ENCODE measurements at regions not wholly inside any gene's neighbourhood (a gene's known extent, or its start where the extent isn't known, plus 50 kb on each side); places are given as distances from the start of the nearest gene placed in this dataset.

GRCh38 chr2:70381235-70381634, 79.4 kb upstream of the FAM136A start:
- no peak overlapping the region for H3K4me3 ChIP-seq (ENCODE audit: low read depth in 1 of 2, low read length in 2 of 2)
- no peaks in the 10 kb centered on the region for H3K36me3 ChIP-seq (ENCODE audit: control insufficient read depth in 1 of 2, insufficient read depth in 2 of 2, low read length in 2 of 2)
- no peak overlapping the region for H3K27ac ChIP-seq (ENCODE audit: low read depth, low read length)
- H3K9ac ChIP-seq (ENCODE audit: low read depth in 1 of 2, low read length in 2 of 2): no peak overlapping the region
- peaks cover 0 to 4% of the 10 kb centered on the region in 2 donors for H3K4me1 ChIP-seq (ENCODE audit: control insufficient read depth in 1 of 2, insufficient read depth in 2 of 2, low read length in 2 of 2)
- no peaks in the 10 kb centered on the region for H3K9me3 ChIP-seq (ENCODE audit: control insufficient read depth in 1 of 2, low read length in 2 of 2)
- H3K27me3 ChIP-seq (ENCODE audit: control insufficient read depth in 1 of 2, insufficient read depth in 2 of 2, low read length in 2 of 2): peaks cover 0 to 4% of the 10 kb centered on the region in 2 donors

- Histone ChIP-seq H3K27ac (ENCODE audit: low read depth, low read length) (no peak overlapping the region), H3K4me1 (ENCODE audit: control insufficient read depth in 1 of 2, insufficient read depth in 2 of 2, low read length in 2 of 2) (peaks cover 0 to 4% of the 10 kb centered on the region in 2 donors), H3K4me3 (ENCODE audit: low read depth in 1 of 2, low read length in 2 of 2) (no peak overlapping the region), H3K36me3 (ENCODE audit: control insufficient read depth in 1 of 2, insufficient read depth in 2 of 2, low read length in 2 of 2) (no peaks in the 10 kb centered on the region), H3K9me3 (ENCODE audit: control insufficient read depth in 1 of 2, low read length in 2 of 2) (no peaks in the 10 kb centered on the region), H3K27me3 (ENCODE audit: control insufficient read depth in 1 of 2, insufficient read depth in 2 of 2, low read length in 2 of 2) (peaks cover 0 to 4% of the 10 kb centered on the region in 2 donors), H3K9ac (ENCODE audit: low read depth in 1 of 2, low read length in 2 of 2) (no peak overlapping the region)
Observed at GRCh38 chr2:70380621-70381020, 78.8 kb upstream of the FAM136A start.

GRCh38 chr2:70374616-70375015, 72.7 kb upstream of the FAM136A start:
- no peak overlapping the region for H3K27ac ChIP-seq (ENCODE audit: low read depth, low read length)
- H3K36me3 ChIP-seq (ENCODE audit: control insufficient read depth in 1 of 2, insufficient read depth in 2 of 2, low read length in 2 of 2): no peaks in the 10 kb centered on the region
- H3K9ac ChIP-seq (ENCODE audit: low read depth in 1 of 2, low read length in 2 of 2): no peak overlapping the region
- H3K9me3 ChIP-seq (ENCODE audit: control insufficient read depth in 1 of 2, low read length in 2 of 2): no peaks in the 10 kb centered on the region
- H3K4me3 ChIP-seq (ENCODE audit: low read depth in 1 of 2, low read length in 2 of 2): no peak overlapping the region
- H3K4me1 ChIP-seq (ENCODE audit: control insufficient read depth in 1 of 2, insufficient read depth in 2 of 2, low read length in 2 of 2): no peaks in the 10 kb centered on the region
- H3K27me3 ChIP-seq (ENCODE audit: control insufficient read depth in 1 of 2, insufficient read depth in 2 of 2, low read length in 2 of 2): no peaks in the 10 kb centered on the region

- Histone ChIP-seq H3K4me1 (ENCODE audit: control insufficient read depth in 1 of 2, insufficient read depth in 2 of 2, low read length in 2 of 2) (peaks cover 0 to 5% of the 10 kb centered on the region in 2 donors), H3K9me3 (ENCODE audit: control insufficient read depth in 1 of 2, low read length in 2 of 2) (no peaks in the 10 kb centered on the region), H3K9ac (ENCODE audit: low read depth in 1 of 2, low read length in 2 of 2) (no peak overlapping the region), H3K4me3 (ENCODE audit: low read depth in 1 of 2, low read length in 2 of 2) (no peak overlapping the region), H3K36me3 (ENCODE audit: control insufficient read depth in 1 of 2, insufficient read depth in 2 of 2, low read length in 2 of 2) (no peaks in the 10 kb centered on the region), H3K27ac (ENCODE audit: low read depth, low read length) (no peak overlapping the region), H3K27me3 (ENCODE audit: control insufficient read depth in 1 of 2, insufficient read depth in 2 of 2, low read length in 2 of 2) (no peaks in the 10 kb centered on the region)
Observed at GRCh38 chr2:70371753-70372152, 69.9 kb upstream of the FAM136A start.

GRCh38 chr2:70369082-70369481, 67.2 kb upstream of the FAM136A start:
- Histone ChIP-seq H3K27ac (ENCODE audit: low read depth, low read length) (no peak overlapping the region), H3K4me1 (ENCODE audit: control insufficient read depth in 1 of 2, insufficient read depth in 2 of 2, low read length in 2 of 2) (peaks cover 0 to 5% of the 10 kb centered on the region in 2 donors), H3K4me3 (ENCODE audit: low read depth in 1 of 2, low read length in 2 of 2) (no peak overlapping the region), H3K27me3 (ENCODE audit: control insufficient read depth in 1 of 2, insufficient read depth in 2 of 2, low read length in 2 of 2) (no peaks in the 10 kb centered on the region), H3K9me3 (ENCODE audit: control insufficient read depth in 1 of 2, low read length in 2 of 2) (no peaks in the 10 kb centered on the region), H3K9ac (ENCODE audit: low read depth in 1 of 2, low read length in 2 of 2) (no peak overlapping the region), H3K36me3 (ENCODE audit: control insufficient read depth in 1 of 2, insufficient read depth in 2 of 2, low read length in 2 of 2) (no peaks in the 10 kb centered on the region)

- H3K36me3 ChIP-seq (ENCODE audit: control insufficient read depth in 1 of 2, insufficient read depth in 2 of 2, low read length in 2 of 2): no peaks in the 10 kb centered on the region
- H3K4me3 ChIP-seq (ENCODE audit: low read depth in 1 of 2, low read length in 2 of 2): no peak overlapping the region
- no peak overlapping the region for H3K9ac ChIP-seq (ENCODE audit: low read depth in 1 of 2, low read length in 2 of 2)
- H3K27ac ChIP-seq (ENCODE audit: low read depth, low read length): no peak overlapping the region
- no peaks in the 10 kb centered on the region for H3K9me3 ChIP-seq (ENCODE audit: control insufficient read depth in 1 of 2, low read length in 2 of 2)
- no peaks in the 10 kb centered on the region for H3K27me3 ChIP-seq (ENCODE audit: control insufficient read depth in 1 of 2, insufficient read depth in 2 of 2, low read length in 2 of 2)
- H3K4me1 ChIP-seq (ENCODE audit: control insufficient read depth in 1 of 2, insufficient read depth in 2 of 2, low read length in 2 of 2): peaks cover 0 to 5% of the 10 kb centered on the region in 2 donors
Observed at GRCh38 chr2:70368545-70368944, 66.7 kb upstream of the FAM136A start.

GRCh38 chr2:70367722-70368323, 66.0 kb upstream of the FAM136A start:
- H3K9me3 ChIP-seq (ENCODE audit: control insufficient read depth in 1 of 2, low read length in 2 of 2): no peaks in the 10 kb centered on the region
- no peak overlapping the region for H3K9ac ChIP-seq (ENCODE audit: low read depth in 1 of 2, low read length in 2 of 2)
- H3K27me3 ChIP-seq (ENCODE audit: control insufficient read depth in 1 of 2, insufficient read depth in 2 of 2, low read length in 2 of 2): no peaks in the 10 kb centered on the region
- no peaks in the 10 kb centered on the region for H3K36me3 ChIP-seq (ENCODE audit: control insufficient read depth in 1 of 2, insufficient read depth in 2 of 2, low read length in 2 of 2)
- H3K27ac ChIP-seq (ENCODE audit: low read depth, low read length): no peak overlapping the region
- no peak overlapping the region for H3K4me3 ChIP-seq (ENCODE audit: low read depth in 1 of 2, low read length in 2 of 2)
- H3K4me1 ChIP-seq (ENCODE audit: control insufficient read depth in 1 of 2, insufficient read depth in 2 of 2, low read length in 2 of 2): peaks cover 0 to 5% of the 10 kb centered on the region in 2 donors

GRCh38 chr2:70362661-70363060, 60.8 kb upstream of the FAM136A start:
- H3K9ac ChIP-seq (ENCODE audit: low read depth in 1 of 2, low read length in 2 of 2): no peak overlapping the region
- no peak overlapping the region for H3K27ac ChIP-seq (ENCODE audit: low read depth, low read length)
- no peaks in the 10 kb centered on the region for H3K27me3 ChIP-seq (ENCODE audit: control insufficient read depth in 1 of 2, insufficient read depth in 2 of 2, low read length in 2 of 2)
- no peaks in the 10 kb centered on the region for H3K4me1 ChIP-seq (ENCODE audit: control insufficient read depth in 1 of 2, insufficient read depth in 2 of 2, low read length in 2 of 2)
- H3K36me3 ChIP-seq (ENCODE audit: control insufficient read depth in 1 of 2, insufficient read depth in 2 of 2, low read length in 2 of 2): no peaks in the 10 kb centered on the region
- H3K4me3 ChIP-seq (ENCODE audit: low read depth in 1 of 2, low read length in 2 of 2): no peak overlapping the region
- H3K9me3 ChIP-seq (ENCODE audit: control insufficient read depth in 1 of 2, low read length in 2 of 2): no peaks in the 10 kb centered on the region

- no peak overlapping the region for H3K4me3 ChIP-seq (ENCODE audit: low read depth in 1 of 2, low read length in 2 of 2)
- H3K36me3 ChIP-seq (ENCODE audit: control insufficient read depth in 1 of 2, insufficient read depth in 2 of 2, low read length in 2 of 2): no peaks in the 10 kb centered on the region
- no peak overlapping the region for H3K27ac ChIP-seq (ENCODE audit: low read depth, low read length)
- no peak overlapping the region for H3K9ac ChIP-seq (ENCODE audit: low read depth in 1 of 2, low read length in 2 of 2)
- H3K4me1 ChIP-seq (ENCODE audit: control insufficient read depth in 1 of 2, insufficient read depth in 2 of 2, low read length in 2 of 2): no peaks in the 10 kb centered on the region
- no peaks in the 10 kb centered on the region for H3K27me3 ChIP-seq (ENCODE audit: control insufficient read depth in 1 of 2, insufficient read depth in 2 of 2, low read length in 2 of 2)
- H3K9me3 ChIP-seq (ENCODE audit: control insufficient read depth in 1 of 2, low read length in 2 of 2): no peaks in the 10 kb centered on the region
Observed at GRCh38 chr2:70360661-70361270, 58.9 kb upstream of the FAM136A start.

- Histone ChIP-seq H3K4me3 (ENCODE audit: low read depth in 1 of 2, low read length in 2 of 2) (no peak overlapping the region), H3K27ac (ENCODE audit: low read depth, low read length) (no peak overlapping the region), H3K4me1 (ENCODE audit: control insufficient read depth in 1 of 2, insufficient read depth in 2 of 2, low read length in 2 of 2) (no peaks in the 10 kb centered on the region), H3K36me3 (ENCODE audit: control insufficient read depth in 1 of 2, insufficient read depth in 2 of 2, low read length in 2 of 2) (no peaks in the 10 kb centered on the region), H3K9ac (ENCODE audit: low read depth in 1 of 2, low read length in 2 of 2) (no peak overlapping the region), H3K9me3 (ENCODE audit: control insufficient read depth in 1 of 2, low read length in 2 of 2) (no peaks in the 10 kb centered on the region), H3K27me3 (ENCODE audit: control insufficient read depth in 1 of 2, insufficient read depth in 2 of 2, low read length in 2 of 2) (no peaks in the 10 kb centered on the region)
Observed at GRCh38 chr2:70357684-70358071, 55.8 kb upstream of the FAM136A start.

Data from duodenal mucosa (tissue), 2 donors.